Left lung (tissue), 4 donors: ENCODE measurements at regions not wholly inside any gene's neighbourhood (a gene's known extent, or its start where the extent isn't known, plus 50 kb on each side); places are given as distances from the start of the nearest gene placed in this dataset.
A peak's percentile ranks its signal among the peaks of the same experiment; 100 is the strongest.
"Not testable (repeated sequence)": the region's sequence is repeated elsewhere in the genome, so short reads cannot be mapped to it uniquely, and the experiment has no call there.

ENCODE experiments used
- ATAC-seq: fragments of 200-7000 bp; cut with Tn5 transposase; one replicate; pipeline ENCODE4 v1.9.1; 2020; ENCODE audit warnings: moderate library complexity
- DNase-seq, 4 donors: peaks; one replicate each; pipeline ENCODE4 v3.0.0-alpha.2; 2013 to 2020
- H3K27ac ChIP-seq, 2 donors: fragments of 200-600 bp; sonication (generic) in 1 of 2; one replicate each; pipeline versions ENCODE4 v1.5.0 to v1.8.0; 2020 to 2021
- H3K27me3 ChIP-seq, 2 donors: fragments of 200-600 bp; sonication (generic) in 1 of 2; one replicate each; pipeline versions ENCODE4 v1.5.0 to v1.8.0; 2020 to 2021
- H3K36me3 ChIP-seq, 2 donors: fragments of 200-600 bp; sonication (generic) in 1 of 2; one replicate each; pipeline versions ENCODE4 v1.5.0 to v1.8.0; 2020 to 2021
- H3K4me1 ChIP-seq, 2 donors: fragments of 200-600 bp; one replicate each; pipeline ENCODE4 v1.8.0; 2021
- H3K4me3 ChIP-seq, 2 donors: fragments of 200-600 bp; sonication (generic) in 1 of 2; one replicate each; pipeline versions ENCODE4 v1.5.0 to v1.8.0; 2020 to 2021; ENCODE audit warnings: mild to moderate bottlenecking in 1 of 2
- H3K9me3 ChIP-seq, 2 donors: fragments of 200-600 bp; sonication (generic) in 1 of 2; one replicate each; pipeline versions ENCODE4 v1.5.0 to v1.8.0; 2020 to 2021
- intact Hi-C, 2 donors: fragments of 100-400 bp; cut with DNase I; formaldehyde crosslinking; loops; one replicate each; pipeline versions ENCODE4 v1.11.2 to v1.14.2; 2022
- TF ChIP-seq, protein P1 (sequence below), 2 donors: fragments of 200-600 bp; sonication (generic) in 1 of 2; IDR thresholded peaks; one replicate each; pipeline versions ENCODE4 v1.5.0 to v1.8.0; 2021; ENCODE audit warnings: antibody characterized with exemption in 2 of 2
- donor health status: DM: no; HTN: yes; CAD: no.
- donor health status: DM: no; HTN: no; CAD: no.

DNA sequence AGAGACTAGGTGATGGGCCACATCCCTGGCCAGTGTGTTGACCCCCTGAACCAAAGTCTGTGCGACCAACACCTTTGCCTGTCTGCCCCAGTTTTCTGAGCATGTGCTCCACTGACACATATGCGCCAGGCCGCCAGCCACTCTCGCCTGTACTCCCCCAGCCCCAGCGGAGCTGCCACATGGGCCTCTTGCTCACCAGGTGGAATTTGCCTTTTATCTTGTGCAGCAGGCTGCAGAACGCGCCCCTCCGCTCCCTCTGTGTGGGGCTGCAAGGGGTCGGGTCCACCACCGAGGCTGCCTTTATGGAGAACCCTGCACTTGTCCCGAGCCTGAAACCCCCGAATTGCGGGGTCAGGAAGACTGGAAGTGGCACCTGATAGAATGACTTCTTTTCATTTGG is 405.7 kb upstream of the NPAP1 start:
- Histone ChIP-seq H3K27ac (no peak overlapping the region), H3K9me3 (peaks cover 0 to 3% of the 10 kb centered on the region in 2 donors), H3K4me1 (no peaks in the 10 kb centered on the region), H3K4me3 (no peak overlapping the region), H3K36me3 (no peaks in the 10 kb centered on the region), H3K27me3 (no peaks in the 10 kb centered on the region)
- TF ChIP-seq, protein P1, sequence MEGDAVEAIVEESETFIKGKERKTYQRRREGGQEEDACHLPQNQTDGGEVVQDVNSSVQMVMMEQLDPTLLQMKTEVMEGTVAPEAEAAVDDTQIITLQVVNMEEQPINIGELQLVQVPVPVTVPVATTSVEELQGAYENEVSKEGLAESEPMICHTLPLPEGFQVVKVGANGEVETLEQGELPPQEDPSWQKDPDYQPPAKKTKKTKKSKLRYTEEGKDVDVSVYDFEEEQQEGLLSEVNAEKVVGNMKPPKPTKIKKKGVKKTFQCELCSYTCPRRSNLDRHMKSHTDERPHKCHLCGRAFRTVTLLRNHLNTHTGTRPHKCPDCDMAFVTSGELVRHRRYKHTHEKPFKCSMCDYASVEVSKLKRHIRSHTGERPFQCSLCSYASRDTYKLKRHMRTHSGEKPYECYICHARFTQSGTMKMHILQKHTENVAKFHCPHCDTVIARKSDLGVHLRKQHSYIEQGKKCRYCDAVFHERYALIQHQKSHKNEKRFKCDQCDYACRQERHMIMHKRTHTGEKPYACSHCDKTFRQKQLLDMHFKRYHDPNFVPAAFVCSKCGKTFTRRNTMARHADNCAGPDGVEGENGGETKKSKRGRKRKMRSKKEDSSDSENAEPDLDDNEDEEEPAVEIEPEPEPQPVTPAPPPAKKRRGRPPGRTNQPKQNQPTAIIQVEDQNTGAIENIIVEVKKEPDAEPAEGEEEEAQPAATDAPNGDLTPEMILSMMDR (IDR thresholded peaks at IDR 0.05), result no peak
- DNase-seq, result peak in 1 of 4 donors; percentile 72
- ATAC-seq, result no peak
- intact Hi-C loops, result no loop called here

- intact Hi-C loops, H3K36me3 ChIP-seq, DNase-seq, H3K27ac ChIP-seq, ATAC-seq, H3K4me1 ChIP-seq, H3K9me3 ChIP-seq, H3K4me3 ChIP-seq, H3K27me3 ChIP-seq: not testable (repeated sequence)
Observed at GRCh38 chr15:24271496-24272244, 403.9 kb upstream of the NPAP1 start.

DNA sequence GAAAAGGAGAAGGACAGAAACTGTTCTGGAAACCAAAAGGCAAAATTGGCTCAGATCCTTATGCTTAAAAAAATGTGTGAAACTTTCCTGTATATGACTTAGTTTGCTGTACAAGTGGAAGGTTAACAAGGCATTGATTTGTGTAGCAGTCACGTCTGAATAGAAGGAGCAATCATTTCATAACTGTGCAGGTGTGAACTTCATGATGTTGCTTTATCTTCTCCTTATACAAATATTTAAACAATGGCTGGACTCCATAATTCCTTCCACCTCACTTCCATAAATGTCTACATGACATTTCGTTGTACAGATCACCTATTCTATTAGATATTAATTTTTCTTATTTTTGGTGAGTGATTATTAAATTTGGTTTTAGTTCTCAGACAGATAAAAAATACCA is 382.7 kb upstream of the NPAP1 start:
- H3K36me3 ChIP-seq, result no peaks in the 10 kb centered on the region
- H3K4me3 ChIP-seq, result no peak overlapping the region
- no peak overlapping the region for H3K27ac ChIP-seq
- no peak for ATAC-seq
- H3K27me3 ChIP-seq, result no peaks in the 10 kb centered on the region
- H3K9me3 ChIP-seq, result no peaks in the 10 kb centered on the region
- intact Hi-C loops, result no loop called here
- TF ChIP-seq, protein P1 (IDR thresholded peaks at IDR 0.05), result no peak
- DNase-seq, result no peak
- H3K4me1 ChIP-seq, result no peaks in the 10 kb centered on the region

DNA sequence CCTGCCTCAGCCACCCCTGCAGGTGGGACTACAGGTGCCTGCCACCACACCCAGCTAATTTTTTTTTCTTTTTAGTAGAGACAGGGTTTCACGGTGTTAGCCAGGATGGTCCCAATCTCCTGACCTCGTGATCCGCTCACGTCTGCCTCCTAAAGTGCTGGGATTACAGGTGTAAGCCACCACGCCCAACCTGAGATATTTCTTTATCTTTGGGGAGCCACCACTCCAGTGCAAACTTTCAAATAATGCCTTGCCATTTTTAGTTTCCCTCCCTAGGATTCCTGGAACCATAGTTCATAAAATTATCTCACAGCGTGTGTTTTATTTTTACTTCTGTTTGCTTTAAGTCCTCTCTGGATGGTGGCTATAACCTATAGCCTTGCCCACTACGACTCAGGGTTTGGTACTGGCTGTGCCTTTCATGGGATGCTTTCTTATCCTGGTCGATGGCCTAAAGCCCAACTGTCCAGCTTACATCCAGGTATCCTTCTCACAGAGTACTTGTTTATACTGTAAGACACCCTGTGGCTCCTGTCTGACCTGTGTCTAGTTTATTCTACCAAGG is 374.7 kb upstream of the NPAP1 start:
- DNase-seq, H3K4me3 ChIP-seq, H3K4me1 ChIP-seq, ATAC-seq, H3K27me3 ChIP-seq, H3K36me3 ChIP-seq, H3K9me3 ChIP-seq, H3K27ac ChIP-seq, intact Hi-C loops: not testable (repeated sequence)

DNA sequence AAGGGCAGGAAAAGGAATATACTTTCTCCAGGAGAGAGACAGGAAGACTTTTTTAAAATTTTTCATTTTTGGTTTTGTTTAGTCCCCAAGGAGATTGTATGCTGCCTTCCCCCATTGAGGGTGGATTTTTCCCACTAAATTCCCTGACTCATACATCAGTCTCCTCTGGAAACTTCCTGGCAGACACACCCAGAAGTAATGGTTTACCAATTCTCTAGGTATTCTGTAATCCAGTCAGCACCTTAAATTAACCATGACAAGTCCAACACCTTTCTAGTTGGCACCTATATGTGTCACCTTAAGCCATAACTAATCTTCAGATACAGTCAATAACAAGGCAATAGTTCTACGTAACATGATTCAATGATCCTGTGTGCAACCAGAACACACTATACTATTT is 373.6 kb upstream of the NPAP1 start:
- H3K4me1 ChIP-seq, H3K9me3 ChIP-seq, H3K4me3 ChIP-seq, H3K27me3 ChIP-seq, H3K27ac ChIP-seq, H3K36me3 ChIP-seq, DNase-seq, ATAC-seq, intact Hi-C loops: not testable (repeated sequence)

GRCh38 chr15:24304747-24305146 is 370.8 kb upstream of the NPAP1 start:
- H3K4me1 ChIP-seq, H3K27ac ChIP-seq, H3K27me3 ChIP-seq, ATAC-seq, H3K4me3 ChIP-seq, H3K9me3 ChIP-seq, intact Hi-C loops, H3K36me3 ChIP-seq, DNase-seq: not testable (repeated sequence)

- DNase-seq, ATAC-seq, H3K36me3 ChIP-seq, H3K4me3 ChIP-seq, H3K9me3 ChIP-seq, H3K27me3 ChIP-seq, H3K27ac ChIP-seq, intact Hi-C loops, H3K4me1 ChIP-seq: not testable (repeated sequence)
Observed at GRCh38 chr15:24305643-24306042, 369.9 kb upstream of the NPAP1 start.

GRCh38 chr15:24309700-24310099 is 365.9 kb upstream of the NPAP1 start:
- H3K27ac ChIP-seq, ATAC-seq, H3K36me3 ChIP-seq, DNase-seq, H3K4me1 ChIP-seq, H3K9me3 ChIP-seq, H3K4me3 ChIP-seq, H3K27me3 ChIP-seq, intact Hi-C loops: not testable (repeated sequence)

- intact Hi-C loops, H3K27me3 ChIP-seq, DNase-seq, H3K36me3 ChIP-seq, ATAC-seq, H3K4me3 ChIP-seq, H3K9me3 ChIP-seq, H3K4me1 ChIP-seq, H3K27ac ChIP-seq: not testable (repeated sequence)
Observed at GRCh38 chr15:24311692-24312091, 363.9 kb upstream of the NPAP1 start.

GRCh38 chr15:24316326-24316725 is 359.2 kb upstream of the NPAP1 start:
- DNase-seq, ATAC-seq, H3K36me3 ChIP-seq, H3K27ac ChIP-seq, H3K9me3 ChIP-seq, intact Hi-C loops, H3K4me1 ChIP-seq, H3K27me3 ChIP-seq, H3K4me3 ChIP-seq: not testable (repeated sequence)
